ENCODE measurements at regions not wholly inside any gene's neighbourhood (a gene's known extent, or its start where the extent isn't known, plus 50 kb on each side); places are given as distances from the start of the nearest gene placed in this dataset.

GRCh38 chr7:22596763-22597400, 96.9 kb upstream of the STEAP1B start:
- H3K27ac ChIP-seq = no peak overlapping the region
- DNase-seq (ENCODE audit: low read depth, low spot score) = no peak

- no peak for DNase-seq (ENCODE audit: low read depth, low spot score)
- H3K27ac ChIP-seq = peak overlapping the region; percentile 24
Measured at GRCh38 chr7:22594020-22594419, 94.0 kb upstream of the STEAP1B start.

- no peak overlapping the region for H3K27ac ChIP-seq
- DNase-seq (ENCODE audit: low read depth, low spot score) = no peak
Measured at GRCh38 chr7:22591271-22591670, 91.3 kb upstream of the STEAP1B start.

- no peak for DNase-seq (ENCODE audit: low read depth, low spot score)
- no peak overlapping the region for H3K27ac ChIP-seq
Measured at GRCh38 chr7:22589641-22590201, 89.7 kb upstream of the STEAP1B start.

GRCh38 chr7:22588351-22588750, 88.4 kb upstream of the STEAP1B start:
- H3K27ac ChIP-seq = no peak overlapping the region
- DNase-seq (ENCODE audit: low read depth, low spot score) = no peak

- H3K27ac ChIP-seq = no peak overlapping the region
- DNase-seq (ENCODE audit: low read depth, low spot score) = no peak
Measured at GRCh38 chr7:22587322-22587721, 87.3 kb upstream of the STEAP1B start.

GRCh38 chr7:22586786-22587140, 86.8 kb upstream of the STEAP1B start:
- DNase-seq (ENCODE audit: low read depth, low spot score) = no peak
- H3K27ac ChIP-seq = no peak overlapping the region

GRCh38 chr7:22586101-22586785, 86.3 kb upstream of the STEAP1B start:
- DNase-seq (ENCODE audit: low read depth, low spot score) = no peak
- H3K27ac ChIP-seq = no peak overlapping the region

GRCh38 chr7:22584179-22584578, 84.2 kb upstream of the STEAP1B start:
- no peak overlapping the region for H3K27ac ChIP-seq
- no peak for DNase-seq (ENCODE audit: low read depth, low spot score)

GRCh38 chr7:22582863-22583622, 83.1 kb upstream of the STEAP1B start:
- H3K27ac ChIP-seq = peak overlapping the region; percentile 46
- DNase-seq (ENCODE audit: low read depth, low spot score) = no peak

GRCh38 chr7:22581099-22581498, 81.1 kb upstream of the STEAP1B start:
- H3K27ac ChIP-seq = no peak overlapping the region
- DNase-seq (ENCODE audit: low read depth, low spot score) = no peak

GRCh38 chr7:22579961-22580360, 80.0 kb upstream of the STEAP1B start:
- DNase-seq (ENCODE audit: low read depth, low spot score) = no peak
- H3K27ac ChIP-seq = no peak overlapping the region

- H3K27ac ChIP-seq = peak overlapping the region; percentile 95
- no peak for DNase-seq (ENCODE audit: low read depth, low spot score)
Measured at GRCh38 chr7:22578007-22578733, 78.2 kb upstream of the STEAP1B start.

- DNase-seq (ENCODE audit: low read depth, low spot score) = no peak
- H3K27ac ChIP-seq = peak overlapping the region; percentile 95
Measured at GRCh38 chr7:22577470-22578001, 77.5 kb upstream of the STEAP1B start.

- peak overlapping the region; percentile 95 for H3K27ac ChIP-seq
- DNase-seq (ENCODE audit: low read depth, low spot score) = no peak
Measured at GRCh38 chr7:22576612-22577469, 76.9 kb upstream of the STEAP1B start.

GRCh38 chr7:22574754-22575520, 74.9 kb upstream of the STEAP1B start:
- H3K27ac ChIP-seq = no peak overlapping the region
- DNase-seq (ENCODE audit: low read depth, low spot score) = no peak

- H3K27ac ChIP-seq = peak overlapping the region; percentile 73
- peak; percentile 96 for DNase-seq (ENCODE audit: low read depth, low spot score)
Measured at GRCh38 chr7:22572937-22573336, 72.9 kb upstream of the STEAP1B start.

- no peak for DNase-seq (ENCODE audit: low read depth, low spot score)
- H3K27ac ChIP-seq = peak overlapping the region; percentile 73
Measured at GRCh38 chr7:22572292-22572691, 72.3 kb upstream of the STEAP1B start.

GRCh38 chr7:22571766-22572165, 71.8 kb upstream of the STEAP1B start:
- peak overlapping the region; percentile 73 for H3K27ac ChIP-seq
- DNase-seq (ENCODE audit: low read depth, low spot score) = no peak

Data from epithelial cell of prostate (primary cell).